GM18519 (cell line): ENCODE measurements at regions not wholly inside any gene's neighbourhood (a gene's known extent, or its start where the extent isn't known, plus 50 kb on each side); places are given as distances from the start of the nearest gene placed in this dataset.

Source experiments
- ATAC-seq: cut with Tn5 transposase; IDR thresholded peaks from one replicate; pipeline ENCODE4 v1.9.1; 2021; ENCODE audit warnings: mild to moderate bottlenecking, moderate library complexity; ENCODE audit not compliant: unreplicated experiment, low FRiP score

DNA sequence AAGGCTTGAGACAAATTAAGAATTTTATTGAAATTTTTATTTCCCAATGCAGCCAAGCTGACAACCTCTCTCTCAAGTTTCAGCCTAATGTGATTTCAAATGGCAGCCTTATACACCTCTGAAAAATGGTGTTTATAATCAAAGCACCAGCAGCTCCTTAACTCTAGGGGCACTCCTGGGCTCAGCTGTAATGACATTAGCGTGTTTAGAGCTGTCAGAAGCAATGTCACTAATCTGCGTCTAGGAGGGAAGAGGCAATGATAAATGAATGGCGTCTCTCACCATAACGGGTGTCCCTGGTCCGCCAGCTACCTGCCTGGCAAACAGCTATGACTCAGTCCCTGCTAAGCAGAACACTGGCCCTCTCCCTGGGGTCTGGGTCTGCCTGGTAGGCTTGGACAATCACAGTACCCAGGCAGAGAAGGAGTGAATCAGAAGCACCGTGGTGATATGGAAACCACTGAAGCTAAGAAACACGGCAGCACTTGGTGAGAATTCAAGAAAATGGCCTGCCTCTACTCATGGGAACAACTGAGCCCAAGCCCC lies 131.8 kb upstream of the VSTM2B start:
- ATAC-seq: no peak

DNA sequence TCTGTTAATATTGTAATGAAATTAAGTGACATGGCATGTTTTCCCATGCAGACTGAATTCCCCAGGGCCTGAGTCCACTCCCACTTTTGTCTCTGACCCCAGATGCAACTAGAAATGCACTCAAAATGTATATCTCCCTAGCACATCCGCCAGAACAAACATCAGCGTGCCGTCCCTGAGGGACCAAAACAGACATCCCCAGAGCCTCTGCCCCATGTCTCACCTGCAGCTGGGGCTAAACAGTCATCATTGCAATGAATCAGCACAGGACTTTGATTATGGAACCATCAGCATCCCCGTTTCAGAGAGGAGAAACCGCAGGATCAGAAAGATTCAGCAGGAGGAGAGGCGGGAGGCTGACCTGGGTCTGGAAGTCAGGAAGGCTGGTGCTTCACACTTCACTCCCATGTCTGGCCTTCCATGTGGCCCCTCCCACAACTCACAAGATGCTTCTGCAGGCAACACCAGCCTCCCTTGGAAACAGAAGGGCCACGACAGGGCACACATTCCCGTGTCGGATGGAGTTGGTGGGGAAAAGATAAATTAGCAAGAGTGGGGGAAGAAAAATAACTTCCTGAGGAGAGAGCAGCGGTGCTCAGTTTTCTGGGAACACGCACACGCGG lies 130.6 kb upstream of the VSTM2B start:
- no peak for ATAC-seq

DNA sequence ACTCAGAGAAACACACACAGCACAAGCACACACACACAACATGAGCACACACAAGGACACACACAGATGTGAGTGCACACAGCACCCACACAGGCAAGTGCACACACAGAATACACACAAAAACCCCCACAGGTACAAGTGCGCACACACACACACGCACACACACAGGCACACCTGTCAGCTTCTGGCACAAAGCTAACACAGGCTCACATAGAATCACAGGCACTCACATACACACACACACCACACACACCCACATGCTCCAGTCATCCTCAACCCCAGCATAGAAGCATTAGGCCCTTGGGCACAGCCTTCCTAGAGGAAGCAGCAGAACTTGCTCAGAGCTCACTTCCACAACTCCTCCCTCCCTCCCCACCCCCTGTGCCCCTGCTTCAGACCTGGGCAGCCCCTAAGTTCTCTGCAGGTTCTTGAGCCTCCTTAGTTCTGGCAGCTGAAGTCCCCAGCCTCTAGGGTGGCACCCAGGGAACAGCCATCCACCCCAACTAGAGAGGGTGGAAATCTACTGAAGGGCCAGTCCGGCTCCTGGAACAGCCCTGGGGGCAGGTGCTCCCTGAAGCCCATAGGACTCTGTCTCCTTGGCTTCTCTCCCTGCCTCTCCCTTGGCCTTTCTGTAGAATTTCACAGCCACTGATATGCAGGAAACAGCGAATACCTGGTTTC lies 129.9 kb upstream of the VSTM2B start:
- ATAC-seq: no peak

DNA sequence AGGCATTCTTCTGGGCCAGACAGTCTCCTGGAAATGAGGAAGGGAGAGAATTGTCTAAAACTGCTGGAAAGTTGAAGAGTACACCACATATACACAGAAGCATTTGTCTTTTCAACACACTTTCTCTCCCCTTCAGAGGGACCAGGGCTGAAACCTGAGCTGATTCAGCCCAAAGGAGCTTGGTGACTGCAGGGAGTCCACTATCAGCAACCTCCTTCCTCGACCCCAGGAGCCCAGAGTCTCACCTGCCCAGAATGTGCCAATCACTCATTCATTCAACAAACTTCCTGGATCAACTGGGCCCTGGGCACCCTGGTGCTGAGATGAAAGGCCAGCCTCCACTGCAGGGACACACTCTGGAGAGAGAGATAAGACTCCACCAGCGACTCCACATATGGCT lies 128.9 kb upstream of the VSTM2B start:
- no peak for ATAC-seq

DNA sequence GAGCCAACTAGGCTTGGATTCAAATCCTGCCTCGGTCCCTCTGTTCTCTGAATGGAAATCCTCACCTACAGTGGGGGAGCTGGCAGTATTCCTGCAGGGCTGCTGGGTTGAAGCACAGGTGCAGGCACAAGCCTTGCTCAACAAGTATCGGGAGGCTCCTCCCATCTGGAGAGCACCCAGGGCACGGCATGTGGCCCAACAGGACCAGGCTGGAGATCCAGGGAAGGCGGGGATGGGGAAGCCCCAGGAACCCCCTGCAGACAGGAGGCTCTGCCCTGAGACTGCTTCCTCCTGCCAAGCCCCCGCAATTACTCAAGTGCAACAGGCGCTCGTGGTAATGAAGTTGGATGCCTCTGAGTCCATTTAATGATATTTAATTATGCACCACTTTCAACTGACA lies 128.0 kb upstream of the VSTM2B start:
- no peak for ATAC-seq

DNA sequence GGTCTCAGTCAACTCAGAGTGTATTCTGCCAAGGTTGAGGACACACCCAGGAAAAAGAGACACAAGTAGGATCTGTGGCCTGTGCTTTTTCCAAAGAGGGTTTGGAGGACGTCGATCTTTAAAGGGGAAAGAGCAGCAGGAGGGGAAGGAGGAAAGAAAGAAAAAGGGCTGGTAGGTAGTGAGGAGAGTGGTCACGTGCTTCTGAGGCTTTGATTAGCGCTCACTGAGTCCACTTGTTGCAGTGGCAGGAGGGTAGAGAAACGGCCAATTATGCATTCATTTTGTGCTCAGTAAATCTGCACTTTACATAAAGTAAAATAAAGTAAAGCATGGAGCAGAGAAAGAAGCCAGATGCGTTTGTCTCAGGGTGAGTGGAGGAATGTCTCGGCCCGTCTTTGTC lies 126.0 kb upstream of the VSTM2B start:
- no peak for ATAC-seq

DNA sequence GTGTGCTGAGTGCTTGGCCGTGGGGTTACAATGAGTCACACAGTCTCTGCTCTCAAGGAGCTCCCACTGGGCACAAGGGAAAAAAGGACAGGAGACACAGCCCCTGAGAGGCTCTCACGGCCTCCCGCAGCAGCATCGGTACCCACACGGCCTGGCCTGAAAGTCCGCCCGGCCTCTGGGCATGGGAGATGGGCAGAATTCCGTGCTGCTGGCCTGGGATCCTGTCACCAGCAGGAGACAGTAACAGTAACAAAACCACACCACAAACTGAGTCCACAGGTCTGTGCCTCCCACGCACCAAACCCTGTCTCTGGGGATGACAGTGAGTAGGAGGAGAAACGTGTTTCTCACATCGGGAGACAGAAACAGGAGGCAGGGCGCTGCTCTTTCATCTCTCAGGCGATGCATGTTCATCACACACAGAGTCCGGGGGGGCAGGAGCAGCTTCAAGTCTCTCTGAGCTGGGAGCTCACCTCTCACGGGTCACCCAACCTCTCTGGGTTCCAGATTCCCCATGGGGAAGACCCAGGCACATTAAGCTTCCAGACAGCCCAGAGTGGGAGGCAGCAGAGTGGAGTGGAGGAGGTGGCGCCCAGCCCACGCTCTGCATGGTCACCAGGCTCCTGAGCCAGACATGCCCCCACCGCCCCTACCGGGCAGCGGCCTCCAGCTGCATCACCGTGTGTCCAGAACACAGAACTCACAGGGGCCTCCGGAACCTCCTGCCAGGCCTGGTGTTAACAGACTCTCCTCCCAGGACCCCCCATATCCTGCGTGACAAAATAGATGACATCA lies 124.7 kb upstream of the VSTM2B start:
- no peak for ATAC-seq

DNA sequence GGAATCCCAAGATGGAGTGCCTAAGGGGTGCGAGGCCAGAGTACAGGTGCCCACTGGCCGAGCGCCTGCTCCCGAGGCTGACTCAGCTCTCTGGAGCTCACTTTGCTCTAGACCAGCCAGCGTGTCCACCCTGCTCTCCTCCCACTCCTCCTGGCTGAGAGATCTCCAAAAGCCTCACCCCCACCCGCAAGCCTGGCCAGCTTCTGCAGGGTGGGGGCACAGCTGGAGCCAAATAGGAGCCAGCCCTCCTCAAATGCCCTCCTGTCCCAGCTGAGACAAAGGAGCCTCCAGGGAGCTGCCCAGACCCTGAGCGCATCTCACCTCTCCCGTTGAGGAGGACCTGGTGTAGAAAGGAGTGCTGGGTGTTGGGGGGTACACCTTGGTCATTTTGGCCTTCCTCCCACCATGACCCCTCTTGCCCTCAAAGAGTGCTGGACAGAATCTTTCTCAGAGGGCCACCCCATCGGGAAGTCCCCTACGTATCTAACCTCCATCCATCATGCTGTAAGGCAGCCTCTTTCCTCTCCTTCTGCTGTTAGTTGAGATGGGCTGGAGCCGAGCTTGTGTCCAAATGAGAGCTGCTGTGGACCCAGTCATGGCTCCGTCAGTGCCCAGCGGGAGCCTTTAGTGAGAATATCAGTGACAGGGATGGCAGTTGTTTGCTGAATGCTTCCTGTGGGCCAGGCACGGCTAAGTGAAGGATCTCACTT lies 123.9 kb upstream of the VSTM2B start:
- ATAC-seq: no peak

DNA sequence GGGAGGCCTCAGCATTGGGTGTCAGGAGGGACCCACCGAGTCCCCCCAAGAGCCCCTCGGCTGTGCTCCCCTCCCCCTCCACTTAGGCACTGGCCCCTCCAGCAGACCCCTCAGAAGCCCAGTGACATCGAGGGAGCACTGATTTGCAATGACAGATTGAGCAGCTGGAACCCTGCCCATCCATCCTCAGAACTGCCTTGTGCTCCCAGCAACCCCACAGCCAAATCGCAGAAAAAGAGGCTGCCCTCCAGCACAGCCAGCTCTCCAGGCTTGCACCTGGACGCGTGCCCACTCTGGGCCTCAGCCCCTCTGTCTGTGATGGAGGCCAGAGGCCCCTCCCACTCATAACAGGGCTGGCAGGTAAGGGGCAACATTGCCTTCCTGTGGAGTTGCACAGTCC lies 123.2 kb upstream of the VSTM2B start:
- no peak for ATAC-seq

DNA sequence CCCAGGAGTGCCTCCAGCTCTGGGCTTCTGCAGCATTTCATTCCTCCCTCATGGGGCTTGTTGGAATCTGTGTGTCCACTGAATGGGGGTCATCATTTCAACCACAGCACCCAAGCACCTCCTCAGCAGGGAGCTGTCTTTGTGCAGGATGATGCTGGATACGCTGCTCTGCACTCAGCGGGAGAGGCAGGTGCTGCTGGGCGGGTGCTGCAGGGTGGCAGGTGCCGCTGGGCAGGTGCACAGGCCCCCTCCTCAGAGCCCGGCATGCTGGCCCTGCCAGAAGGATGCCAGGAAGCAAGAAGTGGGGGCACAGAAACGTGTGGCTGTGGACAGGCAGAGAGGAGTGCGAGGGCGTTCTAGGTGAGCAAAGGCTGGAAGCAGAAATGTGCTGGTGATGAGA lies 121.8 kb upstream of the VSTM2B start:
- ATAC-seq: no peak

DNA sequence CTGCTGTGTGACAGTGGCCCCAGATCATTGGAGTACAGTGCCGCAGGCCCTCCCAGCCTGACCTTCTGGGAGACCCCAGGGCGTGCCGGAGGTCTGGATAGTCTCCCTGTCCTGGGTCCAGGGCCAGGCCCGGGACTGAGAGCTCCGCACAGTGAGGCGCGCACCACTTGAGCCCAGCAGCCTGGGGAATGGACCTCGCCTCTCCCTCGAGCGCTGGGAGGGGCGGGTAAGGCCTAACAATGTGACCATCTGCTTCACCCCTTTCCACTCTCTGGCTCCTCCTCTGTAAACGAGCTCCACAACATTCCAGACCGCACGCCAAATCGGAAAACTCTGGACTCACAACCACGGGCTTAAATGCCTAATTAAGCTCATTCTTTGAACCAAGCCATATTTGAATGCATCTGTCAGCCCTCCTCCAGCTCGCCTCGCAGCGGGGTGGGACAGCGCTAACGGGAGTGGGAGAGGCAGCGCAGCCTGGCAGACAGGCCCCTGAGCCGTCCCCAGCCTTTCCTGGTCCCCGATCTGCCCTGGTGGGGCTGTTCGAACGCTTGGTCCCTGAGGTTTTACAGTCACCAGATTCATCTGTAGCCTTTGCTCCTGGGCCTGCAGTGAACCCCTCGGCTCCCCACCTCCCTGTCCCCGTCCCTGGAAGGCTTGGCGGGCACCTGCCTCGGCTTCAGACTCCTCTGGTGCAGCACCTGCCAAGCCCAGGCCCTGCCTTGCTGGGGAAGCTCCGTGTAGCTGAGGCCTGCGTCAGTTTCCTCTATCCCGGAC lies 120.7 kb upstream of the VSTM2B start:
- no peak for ATAC-seq

DNA sequence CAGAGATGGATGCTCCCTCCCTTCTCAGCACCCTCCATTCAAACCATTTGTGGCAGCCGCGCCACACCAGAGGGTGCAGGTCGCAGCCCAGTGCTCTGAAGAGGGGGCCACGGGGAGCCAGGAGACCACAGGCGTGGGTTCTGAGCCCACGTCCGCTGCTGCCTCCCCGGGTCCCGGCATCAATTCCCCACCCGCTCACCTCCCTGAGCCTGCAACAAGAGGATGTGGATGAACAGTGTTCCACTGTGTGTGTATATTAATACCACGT lies 120.1 kb upstream of the VSTM2B start:
- no peak for ATAC-seq

DNA sequence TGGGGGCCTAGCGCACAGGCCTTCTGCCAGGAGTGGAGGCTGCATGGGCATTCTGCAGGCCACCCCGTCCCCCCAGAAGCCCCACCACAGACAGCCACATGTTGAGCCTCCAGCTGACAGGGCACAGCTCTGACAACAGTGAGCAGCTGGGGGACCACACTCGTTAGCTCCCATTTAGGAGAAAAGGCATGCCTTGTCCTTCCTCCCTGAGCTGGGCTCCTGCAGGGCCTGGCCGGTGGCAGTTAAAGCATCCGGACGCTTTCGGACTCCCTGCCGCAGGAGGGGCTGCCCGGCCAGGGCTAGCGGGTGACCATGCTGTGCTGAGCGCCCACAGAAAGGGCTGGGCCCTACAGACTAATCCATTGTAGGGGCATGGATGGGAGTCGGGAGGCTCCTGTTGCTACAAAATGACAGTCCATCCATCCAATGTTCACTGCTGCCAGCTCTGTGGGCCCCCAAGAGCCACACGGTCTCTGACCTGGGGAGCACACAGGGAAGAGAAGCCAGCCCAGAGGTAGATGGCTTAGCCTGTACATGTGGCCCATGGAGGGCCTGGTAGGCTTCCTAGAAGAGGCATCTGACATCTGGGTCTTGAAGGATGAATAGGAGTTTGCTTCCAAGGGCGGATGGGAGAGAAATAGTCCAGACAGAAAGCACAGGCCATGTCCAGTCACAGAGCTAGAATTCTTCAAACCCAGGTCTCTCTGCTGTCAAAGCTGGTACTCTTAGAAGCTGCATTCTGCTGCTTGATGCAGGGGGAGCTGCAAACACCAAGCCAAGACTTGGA lies 116.5 kb upstream of the VSTM2B start:
- ATAC-seq: no peak

DNA sequence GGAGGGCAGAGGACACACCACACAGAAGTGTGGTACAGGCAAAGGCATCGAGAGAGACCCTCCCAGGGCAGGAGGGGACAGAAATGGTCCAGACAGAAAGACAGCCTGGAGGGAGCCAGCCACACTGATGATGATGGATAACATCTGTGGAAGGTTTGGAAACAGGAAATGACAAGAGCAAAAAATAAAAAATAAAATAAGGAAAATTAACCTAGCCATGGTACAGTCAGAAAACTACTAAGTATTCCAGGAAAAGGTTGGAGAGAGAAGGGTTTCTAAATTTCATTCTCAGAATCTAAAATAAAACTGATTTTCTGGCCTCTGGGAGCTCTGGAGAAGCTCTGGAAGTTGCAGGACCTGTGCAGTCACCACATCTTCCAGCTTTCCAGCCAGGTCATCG lies 115.2 kb upstream of the VSTM2B start:
- no peak for ATAC-seq

DNA sequence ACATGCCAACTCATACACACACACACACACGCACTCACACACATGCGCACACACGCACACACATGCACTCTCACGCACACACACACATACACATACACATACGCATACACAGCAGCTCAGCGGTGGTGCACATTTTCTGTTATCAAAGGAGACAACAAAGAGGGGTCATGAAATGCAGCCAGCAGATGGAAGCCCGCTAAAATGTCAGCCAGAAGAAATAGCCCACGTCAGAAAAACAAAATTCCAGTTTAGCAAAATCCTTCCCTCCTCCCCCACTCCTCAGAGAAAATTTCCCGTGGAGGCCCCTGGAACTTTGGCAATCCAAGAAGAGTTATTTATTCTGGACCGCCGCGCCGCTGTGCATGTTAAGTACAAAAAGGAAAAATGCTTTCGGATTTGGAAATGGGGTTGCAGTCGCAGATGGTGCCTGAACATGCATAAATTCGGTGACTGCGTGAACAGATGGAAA lies 114.6 kb upstream of the VSTM2B start:
- ATAC-seq: no peak

DNA sequence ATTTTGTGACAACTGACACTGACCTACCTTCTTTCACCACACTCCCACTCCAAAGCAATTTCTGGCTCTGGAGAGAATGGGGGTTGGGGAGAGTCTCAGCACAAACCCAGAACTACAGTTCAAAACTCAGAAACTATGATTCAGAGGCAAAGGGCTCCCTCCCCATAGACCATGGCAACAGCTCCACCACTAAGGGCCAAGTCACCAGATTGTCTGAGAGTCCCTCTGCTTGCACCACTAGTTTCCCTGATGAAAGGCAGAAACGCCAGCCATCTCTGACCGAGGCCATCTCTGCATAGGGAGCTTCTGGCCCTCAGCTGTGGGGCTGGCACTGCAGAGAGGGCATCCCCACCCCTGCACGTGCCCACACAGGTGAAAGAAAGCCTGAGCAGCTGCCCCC lies 112.4 kb upstream of the VSTM2B start:
- no peak for ATAC-seq

DNA sequence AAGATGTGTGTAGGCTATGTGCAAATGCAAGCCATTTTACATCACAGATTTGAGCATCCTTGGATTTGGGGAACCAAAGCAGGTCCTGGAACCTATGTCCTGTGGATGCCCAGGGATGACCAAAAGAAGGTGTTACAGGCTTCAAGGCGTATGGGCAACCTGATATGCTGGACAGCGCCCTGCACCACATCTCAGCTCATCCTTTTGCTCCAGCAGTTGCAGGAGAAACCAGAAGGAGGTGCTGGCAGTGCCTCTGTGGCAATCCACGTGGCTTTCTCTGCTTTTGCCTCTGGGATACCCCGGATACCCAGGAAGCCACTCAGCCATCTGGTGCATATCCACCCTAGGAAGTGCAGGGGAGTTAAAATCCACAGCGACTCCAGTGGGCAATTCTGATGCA lies 110.3 kb upstream of the VSTM2B start:
- ATAC-seq: no peak

DNA sequence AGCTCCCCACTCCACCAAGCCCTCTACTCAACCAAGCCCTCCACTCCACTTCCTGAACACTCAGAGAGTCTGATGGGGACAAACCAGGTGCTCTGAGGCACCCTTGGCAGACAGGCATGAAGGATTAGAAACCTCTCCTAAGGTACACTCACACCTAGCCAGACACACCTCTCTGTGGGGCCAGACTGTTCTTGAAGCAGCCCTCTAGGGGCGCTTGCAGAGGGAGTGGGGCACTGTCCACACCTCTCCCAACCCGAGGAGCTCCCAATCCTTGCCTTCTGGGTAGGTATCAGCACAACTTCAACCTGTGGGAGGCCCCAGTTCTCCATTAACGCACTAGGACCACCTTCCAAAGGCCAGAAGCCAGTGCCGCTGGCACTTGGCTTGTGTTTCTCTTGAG lies 108.7 kb upstream of the VSTM2B start:
- ATAC-seq: no peak

DNA sequence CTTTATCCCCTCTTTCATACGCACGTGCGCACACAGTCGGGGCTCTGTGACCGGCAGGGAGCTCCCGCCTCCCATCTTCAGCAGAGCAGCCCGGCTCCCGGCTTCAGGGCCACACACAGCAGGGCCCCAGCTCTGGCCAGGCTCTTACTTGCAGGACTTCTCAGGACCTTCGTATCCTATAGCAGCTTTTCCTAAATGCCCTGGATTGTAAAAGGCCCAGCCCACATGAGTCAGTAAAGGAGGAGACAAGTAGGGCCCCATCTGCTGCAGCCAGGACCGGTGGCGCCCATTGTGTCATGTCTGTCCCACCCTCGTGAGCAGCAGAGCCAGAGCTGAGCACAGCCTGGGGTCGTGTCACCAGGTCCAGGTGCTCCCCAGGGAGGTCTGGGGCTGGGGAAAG lies 107.6 kb upstream of the VSTM2B start:
- no peak for ATAC-seq

DNA sequence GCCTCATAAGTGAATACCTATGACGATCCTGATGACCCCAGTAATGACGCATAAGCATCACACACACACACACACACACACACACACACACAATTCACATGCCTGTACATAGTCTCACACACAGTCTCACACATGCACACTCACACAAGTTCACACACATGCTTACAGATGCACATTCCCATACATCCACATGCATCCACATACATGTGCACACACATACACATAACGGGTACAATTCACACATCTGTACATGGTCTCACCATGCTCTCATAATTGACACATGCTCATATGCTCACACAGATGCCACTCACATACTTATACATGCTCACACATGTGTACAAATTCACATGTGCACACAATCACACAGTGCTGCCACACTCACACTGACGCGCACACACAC lies 105.7 kb upstream of the VSTM2B start:
- ATAC-seq: no peak
